GM12864 (cell line): ENCODE measurements at regions not wholly inside any gene's neighbourhood (a gene's known extent, or its start where the extent isn't known, plus 50 kb on each side); places are given as distances from the start of the nearest gene placed in this dataset.

ENCODE experiments used
- DNase-seq: peaks from one replicate; pipeline ENCODE4 v3.0.0-alpha.2; 2011; ENCODE audit warnings: low read depth
- H3K4me3 ChIP-seq: 2 replicates; pipeline ENCODE4 v1.5.1; 2011; ENCODE audit warnings: mild to moderate bottlenecking, low read depth, low read length, control low read depth
- TF ChIP-seq, protein P1 (sequence below): IDR thresholded peaks from 2 replicates; pipeline ENCODE4 v1.5.1; 2011; ENCODE audit warnings: low read depth, mild to moderate bottlenecking, moderate library complexity, low read length, control low read depth, inconsistent platforms; ENCODE audit errors: missing control alignments

DNA sequence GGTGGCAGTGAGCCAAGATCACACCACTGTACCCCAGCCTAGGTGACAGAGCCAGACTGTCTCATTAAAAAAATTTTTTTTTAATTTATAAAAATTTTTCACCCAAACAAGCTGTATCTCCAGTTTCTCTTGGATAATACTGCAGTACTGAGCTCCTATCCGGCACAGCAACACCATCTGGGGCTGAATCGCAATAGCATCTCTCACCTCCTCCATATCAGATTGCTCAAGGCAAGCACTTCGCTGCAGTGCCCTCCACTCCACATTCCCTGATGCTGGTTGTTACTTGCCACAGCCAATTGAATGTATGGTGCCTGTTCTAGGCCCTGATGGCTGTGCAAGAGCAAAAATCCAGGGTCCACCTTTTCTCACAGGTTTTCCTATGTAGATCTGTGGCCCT is 69.3 kb upstream of the FAM241A start:
- H3K4me3 ChIP-seq, result no peak overlapping the region
- TF ChIP-seq, protein P1, sequence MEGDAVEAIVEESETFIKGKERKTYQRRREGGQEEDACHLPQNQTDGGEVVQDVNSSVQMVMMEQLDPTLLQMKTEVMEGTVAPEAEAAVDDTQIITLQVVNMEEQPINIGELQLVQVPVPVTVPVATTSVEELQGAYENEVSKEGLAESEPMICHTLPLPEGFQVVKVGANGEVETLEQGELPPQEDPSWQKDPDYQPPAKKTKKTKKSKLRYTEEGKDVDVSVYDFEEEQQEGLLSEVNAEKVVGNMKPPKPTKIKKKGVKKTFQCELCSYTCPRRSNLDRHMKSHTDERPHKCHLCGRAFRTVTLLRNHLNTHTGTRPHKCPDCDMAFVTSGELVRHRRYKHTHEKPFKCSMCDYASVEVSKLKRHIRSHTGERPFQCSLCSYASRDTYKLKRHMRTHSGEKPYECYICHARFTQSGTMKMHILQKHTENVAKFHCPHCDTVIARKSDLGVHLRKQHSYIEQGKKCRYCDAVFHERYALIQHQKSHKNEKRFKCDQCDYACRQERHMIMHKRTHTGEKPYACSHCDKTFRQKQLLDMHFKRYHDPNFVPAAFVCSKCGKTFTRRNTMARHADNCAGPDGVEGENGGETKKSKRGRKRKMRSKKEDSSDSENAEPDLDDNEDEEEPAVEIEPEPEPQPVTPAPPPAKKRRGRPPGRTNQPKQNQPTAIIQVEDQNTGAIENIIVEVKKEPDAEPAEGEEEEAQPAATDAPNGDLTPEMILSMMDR, result no peak
- no peak for DNase-seq

DNA sequence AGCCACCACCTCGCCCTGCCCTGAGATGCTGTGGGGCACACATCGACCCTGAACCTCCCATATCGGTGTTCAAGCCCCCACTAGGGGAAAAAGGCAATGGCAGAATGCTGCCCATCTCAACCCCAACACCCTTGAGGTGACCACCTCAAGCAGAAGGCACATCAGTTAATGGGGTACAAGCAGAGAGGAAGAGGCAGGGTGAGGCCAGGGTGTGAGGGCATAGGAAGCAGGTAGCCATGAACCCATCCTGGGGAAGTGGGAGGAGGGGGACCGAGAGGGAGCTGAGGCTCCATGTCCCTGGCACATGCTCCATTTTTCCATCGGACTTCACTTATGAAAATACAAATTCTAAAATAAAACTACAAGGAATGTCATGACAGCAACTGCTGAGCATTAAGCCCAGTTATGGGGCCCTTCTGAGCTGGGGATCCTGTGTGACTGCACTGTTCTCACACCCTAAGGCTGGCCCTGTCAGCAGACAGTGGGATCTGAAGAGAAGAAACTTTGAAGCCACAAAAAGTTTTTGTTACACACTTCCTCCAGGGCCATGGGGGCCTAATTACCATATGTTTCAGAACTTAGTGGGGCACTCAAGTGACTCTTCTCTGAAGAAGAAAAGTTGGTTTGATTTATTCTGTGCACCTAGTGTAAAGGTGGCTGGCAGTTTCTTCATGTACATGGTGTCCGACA is 68.2 kb upstream of the FAM241A start:
- DNase-seq, result no peak
- TF ChIP-seq, protein P1, result no peak
- H3K4me3 ChIP-seq, result no peak overlapping the region

DNA sequence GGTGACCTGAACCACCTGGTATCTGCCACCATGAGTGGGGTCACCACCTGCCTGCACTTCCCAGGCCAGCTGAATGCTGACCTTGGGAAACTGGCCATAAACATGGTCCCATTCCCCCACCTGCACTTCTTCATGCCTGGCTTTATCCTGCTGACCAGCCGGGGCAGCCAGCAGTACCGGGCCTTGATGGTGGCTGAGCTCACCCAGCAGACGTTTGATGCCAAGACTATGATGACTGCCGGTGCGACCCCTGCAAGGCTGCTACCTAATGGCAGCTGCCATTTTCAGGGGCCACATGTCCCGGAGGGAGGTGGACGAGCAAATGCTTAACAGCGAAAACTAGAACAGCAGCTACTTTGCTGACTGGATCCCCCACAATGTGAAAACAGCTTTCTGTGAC is 67.5 kb upstream of the FAM241A start:
- no peak for DNase-seq
- no peak overlapping the region for H3K4me3 ChIP-seq
- TF ChIP-seq, protein P1, result no peak

DNA sequence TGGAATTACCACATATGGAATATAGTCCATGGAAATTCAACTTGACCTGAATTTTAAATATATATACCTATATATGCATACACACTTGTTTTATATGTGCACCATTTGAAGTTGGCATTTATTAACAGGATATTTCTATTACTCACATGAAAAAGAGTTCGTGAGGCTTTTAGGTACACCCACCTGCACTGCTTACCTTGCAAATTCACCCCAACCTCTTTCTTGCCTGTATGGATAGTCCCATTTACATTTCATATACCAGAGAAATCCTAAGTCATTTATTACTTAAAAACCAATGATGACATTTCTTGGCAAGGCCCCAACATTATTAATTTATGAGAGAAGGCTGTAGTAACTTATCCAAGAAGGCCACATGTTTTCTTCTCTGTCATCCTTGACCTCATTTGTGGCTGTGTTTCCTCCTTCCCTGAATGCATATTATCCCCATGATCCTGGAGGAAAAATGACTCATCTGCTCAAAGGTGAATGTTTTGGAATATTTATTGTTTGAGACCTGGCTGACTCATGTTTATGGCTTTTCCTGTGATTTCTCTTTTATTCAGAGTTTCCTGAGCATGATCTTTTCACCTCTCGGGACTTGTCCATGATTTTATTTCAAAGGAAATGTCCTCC is 62.2 kb upstream of the FAM241A start:
- no peak overlapping the region for H3K4me3 ChIP-seq
- TF ChIP-seq, protein P1, result no peak
- no peak for DNase-seq

DNA sequence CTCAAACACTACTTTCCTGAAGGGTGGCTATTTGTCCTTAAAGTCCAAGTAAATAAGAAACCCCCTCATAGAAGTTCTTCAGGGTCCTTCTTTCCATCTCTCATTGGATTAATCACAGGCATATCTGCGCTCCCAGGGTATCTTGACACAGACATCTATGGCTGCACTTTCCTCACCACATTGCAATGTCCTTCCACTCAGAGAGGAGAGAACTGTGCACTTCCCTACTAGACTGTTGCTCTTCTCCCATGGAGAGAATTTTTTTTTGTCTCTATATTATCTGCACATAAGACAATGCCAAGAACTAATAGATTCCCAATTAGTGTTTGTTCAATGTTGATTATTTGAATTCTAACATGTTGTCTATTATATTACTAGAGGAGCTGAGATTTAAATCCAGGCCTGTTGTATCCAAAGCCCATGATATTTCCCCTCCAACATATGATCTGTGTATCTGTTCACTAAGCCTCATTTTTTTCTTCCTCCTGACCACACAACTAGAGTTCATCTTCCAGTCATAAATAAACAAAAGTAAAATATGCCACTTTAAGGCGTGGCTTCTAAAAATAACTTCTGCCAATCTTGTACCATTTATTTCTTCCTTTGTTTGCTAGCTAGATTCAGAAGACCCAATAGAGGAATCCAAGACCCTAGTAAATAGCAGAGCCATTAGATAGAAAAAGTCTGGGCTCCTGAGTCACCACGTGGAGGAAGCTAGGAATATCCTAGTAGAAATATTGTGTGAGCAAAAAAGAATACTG is 61.5 kb upstream of the FAM241A start:
- DNase-seq, result no peak
- no peak overlapping the region for H3K4me3 ChIP-seq
- TF ChIP-seq, protein P1, result no peak

DNA sequence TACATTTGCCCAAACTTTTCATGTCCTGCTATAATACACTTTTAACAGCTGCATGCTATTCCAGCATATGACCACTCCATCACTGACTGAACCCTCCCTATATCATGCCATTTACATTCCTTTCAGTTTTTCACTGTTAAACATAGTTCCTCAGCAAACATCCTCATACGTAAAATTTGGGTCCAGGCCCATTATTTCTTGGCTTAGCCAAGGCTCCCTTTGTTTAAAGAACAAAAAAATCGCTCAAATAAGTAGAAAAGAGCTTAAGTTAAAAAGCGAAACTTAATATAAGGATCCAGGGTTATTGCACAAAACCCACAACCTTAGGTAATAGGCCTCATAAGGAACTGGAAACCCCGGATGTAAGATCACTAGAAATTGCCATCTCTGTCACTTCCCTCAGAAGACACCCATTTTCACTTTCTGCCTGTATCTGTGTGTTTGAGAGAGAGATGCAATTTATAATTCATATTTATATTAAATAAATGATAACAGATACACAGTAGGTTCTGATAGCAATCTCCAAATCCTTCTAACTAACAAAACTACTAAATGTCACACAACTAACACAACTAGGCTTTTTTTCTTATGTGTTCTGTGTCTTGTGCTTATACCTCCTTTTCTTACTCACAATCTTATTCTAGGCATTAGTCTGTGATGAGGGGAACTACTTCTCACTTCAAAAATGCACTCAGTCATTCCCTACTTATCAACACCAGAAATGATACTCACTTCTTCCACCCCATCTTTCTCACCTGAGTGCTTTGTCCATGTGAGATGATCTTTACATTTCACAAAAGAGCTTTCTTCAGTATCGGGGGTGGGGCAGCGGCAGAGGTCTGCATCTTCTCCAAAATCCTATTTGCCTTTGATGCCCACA is 59.9 kb upstream of the FAM241A start:
- no peak overlapping the region for H3K4me3 ChIP-seq
- TF ChIP-seq, protein P1, result no peak
- no peak for DNase-seq
